ENCODE measurements at regions not wholly inside any gene's neighbourhood (a gene's known extent, or its start where the extent isn't known, plus 50 kb on each side); places are given as distances from the start of the nearest gene placed in this dataset.

DNA sequence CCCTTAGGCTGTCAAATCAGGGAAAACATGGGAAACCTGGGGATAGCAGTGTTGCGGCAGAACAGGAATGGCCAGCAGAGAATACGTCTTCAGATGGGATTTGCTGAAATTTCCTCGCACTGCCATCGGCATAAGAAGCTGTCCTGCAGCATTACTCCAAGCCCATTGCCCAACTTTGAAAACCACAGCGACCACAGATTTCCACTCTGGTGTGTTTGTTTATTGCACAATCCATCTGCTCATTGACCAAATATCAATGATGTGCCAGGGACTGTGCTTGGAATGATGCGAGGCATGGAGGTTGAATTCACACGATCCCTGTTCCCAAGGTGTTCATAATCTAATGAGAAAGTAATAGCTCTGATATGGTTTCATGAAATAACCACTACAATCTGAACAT, 383.3 kb upstream of the MYT1L start:
- TF ChIP-seq, protein P1, sequence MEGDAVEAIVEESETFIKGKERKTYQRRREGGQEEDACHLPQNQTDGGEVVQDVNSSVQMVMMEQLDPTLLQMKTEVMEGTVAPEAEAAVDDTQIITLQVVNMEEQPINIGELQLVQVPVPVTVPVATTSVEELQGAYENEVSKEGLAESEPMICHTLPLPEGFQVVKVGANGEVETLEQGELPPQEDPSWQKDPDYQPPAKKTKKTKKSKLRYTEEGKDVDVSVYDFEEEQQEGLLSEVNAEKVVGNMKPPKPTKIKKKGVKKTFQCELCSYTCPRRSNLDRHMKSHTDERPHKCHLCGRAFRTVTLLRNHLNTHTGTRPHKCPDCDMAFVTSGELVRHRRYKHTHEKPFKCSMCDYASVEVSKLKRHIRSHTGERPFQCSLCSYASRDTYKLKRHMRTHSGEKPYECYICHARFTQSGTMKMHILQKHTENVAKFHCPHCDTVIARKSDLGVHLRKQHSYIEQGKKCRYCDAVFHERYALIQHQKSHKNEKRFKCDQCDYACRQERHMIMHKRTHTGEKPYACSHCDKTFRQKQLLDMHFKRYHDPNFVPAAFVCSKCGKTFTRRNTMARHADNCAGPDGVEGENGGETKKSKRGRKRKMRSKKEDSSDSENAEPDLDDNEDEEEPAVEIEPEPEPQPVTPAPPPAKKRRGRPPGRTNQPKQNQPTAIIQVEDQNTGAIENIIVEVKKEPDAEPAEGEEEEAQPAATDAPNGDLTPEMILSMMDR (IDR thresholded peaks at IDR 0.05; ENCODE audit: poor library complexity) = no peak
- no peak for TF ChIP-seq EZH2phosphoT487 (IDR thresholded peaks at IDR 0.05; ENCODE audit: low read depth, severe bottlenecking, unreplicated experiment)
